GM19467 (cell line): ENCODE measurements at regions not wholly inside any gene's neighbourhood (a gene's known extent, or its start where the extent isn't known, plus 50 kb on each side); places are given as distances from the start of the nearest gene placed in this dataset.
"Not testable (repeated sequence)": the region's sequence is repeated elsewhere in the genome, so short reads cannot be mapped to it uniquely, and the experiment has no call there.

Experiments
- ATAC-seq: cut with Tn5 transposase; IDR thresholded peaks from one replicate; pipeline ENCODE4 v1.9.1; 2021; ENCODE audit warnings: mild to moderate bottlenecking, moderate library complexity; ENCODE audit not compliant: unreplicated experiment

DNA sequence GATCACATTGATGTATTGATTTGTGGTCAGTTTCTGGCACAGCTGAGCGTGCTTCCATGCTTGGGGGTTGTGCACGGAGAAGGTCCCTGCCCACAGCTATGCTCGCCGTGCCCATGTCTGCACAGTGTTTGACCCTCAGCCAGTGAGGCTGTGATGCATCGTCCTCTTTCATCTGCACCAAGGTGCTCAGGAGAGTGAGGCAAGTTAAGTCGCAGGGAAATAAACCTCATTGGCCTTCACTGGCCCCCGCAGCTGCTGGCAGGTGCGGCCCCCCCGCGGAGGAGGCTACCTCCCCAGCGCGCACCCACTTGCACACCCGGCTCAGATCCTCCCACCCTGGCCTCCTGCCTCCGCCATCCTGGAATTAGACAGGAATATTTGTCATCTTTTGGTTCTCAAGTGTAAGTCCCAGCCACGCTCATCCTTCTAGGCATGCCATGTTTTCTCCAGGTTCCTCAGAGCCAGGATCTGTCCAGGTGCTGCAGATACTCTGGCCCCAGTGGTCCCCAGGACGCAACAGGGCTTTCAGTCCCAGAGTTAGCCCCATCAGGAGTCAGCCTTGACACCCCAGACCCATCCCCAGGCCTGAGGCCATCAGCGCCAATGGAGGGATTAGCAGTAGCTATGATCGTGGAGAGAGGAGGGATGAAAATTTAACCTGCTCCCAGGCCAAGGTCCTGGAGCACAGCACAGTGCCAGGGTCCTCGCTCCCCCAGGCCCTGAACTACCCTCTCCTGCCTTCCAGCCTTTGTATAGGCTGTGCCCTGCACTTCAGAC is 93.7 kb downstream of the OAT start:
- no peak for ATAC-seq

GRCh38 chr10:124324451-124324850 is 94.3 kb downstream of the OAT start:
- ATAC-seq, result no peak

GRCh38 chr10:124323806-124324205 is 94.9 kb downstream of the OAT start:
- no peak for ATAC-seq

DNA sequence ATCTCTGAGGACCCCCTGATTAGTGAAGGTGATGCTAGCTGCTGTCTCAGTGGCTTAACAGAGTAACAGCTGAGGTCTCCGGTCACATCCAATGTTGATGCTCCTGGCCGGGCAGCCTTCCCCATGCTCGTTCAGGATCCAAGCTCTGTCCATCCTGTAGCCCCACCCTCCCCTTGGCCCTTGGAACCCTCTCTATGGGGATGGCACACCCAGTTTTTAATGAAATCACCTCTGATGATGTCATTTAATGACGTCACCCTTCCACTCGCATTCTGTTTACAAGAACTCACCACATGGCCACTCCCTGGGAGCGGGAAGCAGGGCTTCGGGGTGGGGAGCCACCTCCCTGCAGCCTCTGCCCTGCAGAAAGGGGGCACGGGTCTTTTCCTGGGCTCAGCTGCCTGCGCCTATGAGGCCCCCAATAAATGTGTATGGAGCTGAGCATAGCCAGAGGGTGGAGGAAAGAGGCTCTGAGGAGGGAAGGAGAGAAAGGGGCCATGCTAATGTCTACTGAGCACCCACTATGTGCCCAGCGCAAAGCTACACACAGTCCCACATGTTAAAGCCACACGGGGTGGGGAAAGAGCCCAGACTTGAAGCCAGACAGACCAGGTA is 95.5 kb downstream of the OAT start:
- no peak for ATAC-seq

- ATAC-seq, result no peak
These were observed 96.3 kb downstream of the OAT start for GRCh38 chr10:124322191-124322980.

DNA sequence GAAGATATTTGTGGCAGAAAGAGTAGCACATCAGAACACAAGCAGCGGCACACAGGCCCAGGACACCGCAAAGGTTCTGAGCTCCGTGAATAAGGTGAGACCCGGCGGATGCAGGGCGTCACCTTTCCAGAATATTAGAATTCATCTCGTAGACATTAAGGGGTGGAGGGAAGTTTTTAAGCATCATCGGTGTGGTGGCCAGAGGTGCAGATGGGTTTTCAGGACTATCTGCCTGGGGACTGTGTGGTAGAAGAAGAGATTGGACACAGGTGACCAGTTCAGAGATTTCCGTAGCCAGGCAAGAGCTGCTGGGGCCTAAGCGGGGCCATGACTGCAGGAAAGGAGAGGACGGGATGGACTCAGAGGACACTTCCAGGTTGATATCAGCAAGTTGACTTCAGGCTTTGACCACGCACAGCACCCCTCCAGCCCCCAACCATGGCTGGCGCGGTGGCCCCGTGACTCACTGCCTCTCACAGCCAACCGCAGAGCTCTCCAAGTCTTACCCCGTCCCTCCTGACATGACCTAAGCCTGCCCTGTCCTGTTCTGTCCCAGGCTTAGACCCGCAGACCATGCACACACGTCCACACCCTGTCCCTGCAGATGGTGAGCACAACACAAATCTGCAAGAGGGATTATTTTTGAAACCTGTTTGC is 97.2 kb downstream of the OAT start:
- no peak for ATAC-seq

DNA sequence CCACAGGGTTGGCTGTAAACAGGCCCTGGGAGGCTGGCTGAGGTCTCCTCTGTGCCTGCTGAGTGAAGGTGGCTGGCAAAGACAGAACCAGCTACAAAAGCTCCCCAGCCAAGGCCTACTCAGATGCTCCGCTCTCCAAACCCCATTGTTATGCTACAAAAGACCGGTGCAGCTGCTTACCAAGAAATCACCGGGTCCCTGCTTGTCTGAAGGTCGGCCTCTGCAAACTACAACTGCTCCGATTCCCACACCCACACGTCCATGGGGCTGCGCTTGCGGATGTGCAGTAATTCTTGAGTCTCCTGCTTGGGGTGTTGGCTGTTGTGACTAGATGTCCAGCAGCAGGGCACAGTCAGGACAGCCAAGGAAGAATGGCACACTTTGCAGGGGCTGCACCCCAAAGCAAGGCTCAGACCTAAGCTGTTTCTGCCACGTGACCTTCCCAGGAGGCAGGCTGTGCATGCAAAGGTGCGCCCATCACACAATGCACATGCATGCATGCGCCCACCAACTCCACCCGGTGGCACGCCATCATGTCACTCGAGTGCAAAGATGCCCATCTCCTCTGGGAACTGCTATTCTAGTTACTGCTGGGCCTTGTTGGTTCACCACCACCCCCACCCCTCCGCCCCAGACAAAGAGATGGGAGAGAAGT is 97.8 kb downstream of the OAT start:
- ATAC-seq, result no peak

GRCh38 chr10:124319926-124320391 is 98.8 kb downstream of the OAT start:
- ATAC-seq, result no peak

GRCh38 chr10:124319520-124319919 is 99.2 kb downstream of the OAT start:
- not testable (repeated sequence) for ATAC-seq

DNA sequence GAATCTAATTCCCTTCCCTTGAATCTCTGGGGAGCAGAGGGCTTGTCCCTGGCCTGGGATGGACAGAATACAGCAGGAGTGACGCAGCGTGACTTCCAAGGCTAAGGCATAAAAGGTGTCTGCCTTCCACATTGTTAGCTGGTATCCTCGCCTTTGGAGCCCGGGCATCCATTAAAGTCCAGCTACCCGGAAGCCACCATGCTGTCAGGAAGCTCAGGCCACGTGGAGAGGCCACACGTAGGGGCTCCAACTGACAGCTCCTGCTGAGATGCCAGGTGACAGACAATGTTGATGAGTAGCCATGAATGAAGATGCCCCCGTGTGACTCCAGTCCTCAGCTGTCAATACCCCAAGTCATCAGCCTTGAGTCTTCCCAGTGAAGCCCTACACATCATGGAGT is 99.9 kb downstream of the OAT start:
- no peak for ATAC-seq

- ATAC-seq, result no peak
These were observed 100.6 kb downstream of the OAT start for GRCh38 chr10:124318076-124318475.

DNA sequence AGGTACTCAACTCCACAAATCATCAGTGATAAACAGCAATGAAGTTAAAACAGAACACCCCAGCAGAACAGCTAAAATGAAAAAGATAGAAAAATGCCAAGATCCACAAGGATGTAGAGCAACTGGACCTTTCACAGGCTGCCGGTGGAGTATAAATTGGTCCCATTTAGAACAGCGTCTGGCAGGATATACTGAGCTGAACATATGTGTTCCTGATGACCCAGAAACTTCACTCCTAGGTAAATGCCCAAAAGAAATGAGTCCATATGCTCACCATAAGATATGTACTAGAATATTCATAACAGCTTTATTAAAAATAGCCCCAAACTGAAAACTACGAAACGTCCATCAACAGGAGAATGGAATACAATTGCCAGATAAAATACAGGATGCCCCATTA is 102.4 kb downstream of the OAT start:
- no peak for ATAC-seq

- no peak for ATAC-seq
These were observed 103.0 kb downstream of the OAT start for GRCh38 chr10:124315591-124316270.

- ATAC-seq, result no peak
These were observed 105.3 kb downstream of the OAT start for GRCh38 chr10:124313374-124313773.

- ATAC-seq, result no peak
These were observed 109.9 kb downstream of the OAT start for GRCh38 chr10:124308811-124309210.

- no peak for ATAC-seq
These were observed 110.6 kb downstream of the OAT start for GRCh38 chr10:124308056-124308645.

GRCh38 chr10:124307591-124307990 is 111.1 kb downstream of the OAT start:
- no peak for ATAC-seq

DNA sequence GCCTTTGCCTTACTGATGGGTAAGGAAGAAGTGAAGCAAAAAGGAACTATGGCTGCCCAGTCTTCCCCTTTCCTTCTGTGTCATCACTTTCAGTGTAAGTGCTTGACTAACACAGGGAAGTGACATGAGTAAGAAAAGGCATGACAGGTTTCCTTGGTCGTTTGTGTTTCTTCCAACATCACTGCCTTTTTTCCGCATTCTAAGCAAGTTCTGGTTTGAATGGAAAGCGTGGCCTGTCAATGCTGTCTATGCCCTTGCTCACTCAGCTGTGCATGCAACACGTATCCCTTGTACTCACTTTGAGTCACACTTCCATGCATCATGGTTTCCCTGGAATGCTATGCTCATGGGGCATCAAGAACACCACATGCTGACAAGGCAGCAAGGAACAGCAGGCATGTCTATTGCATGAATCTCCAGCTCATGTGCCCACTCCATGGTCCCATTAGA is 111.8 kb downstream of the OAT start:
- ATAC-seq, result no peak

DNA sequence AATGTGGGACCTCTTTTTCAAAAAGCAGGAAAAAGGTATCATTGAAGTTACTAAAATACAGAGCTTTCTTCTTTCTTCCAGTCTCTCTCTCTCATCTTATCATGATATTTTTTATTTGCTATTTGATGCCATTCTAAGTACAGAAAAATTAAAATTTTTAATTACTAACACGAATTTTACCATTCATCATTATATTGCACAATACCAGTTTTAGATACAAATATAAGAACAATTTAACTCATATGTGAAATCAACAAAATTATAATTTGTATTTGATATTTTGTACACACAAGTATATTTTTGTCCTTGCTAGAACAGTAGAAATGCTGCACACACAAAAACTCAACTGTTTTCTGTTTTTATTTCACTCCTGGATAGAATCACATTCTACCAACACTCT is 112.2 kb downstream of the OAT start:
- ATAC-seq, result no peak

GRCh38 chr10:124305984-124306383 is 112.7 kb downstream of the OAT start:
- no peak for ATAC-seq
